ENCODE measurements at regions not wholly inside any gene's neighbourhood (a gene's known extent, or its start where the extent isn't known, plus 50 kb on each side); places are given as distances from the start of the nearest gene placed in this dataset.

DNA sequence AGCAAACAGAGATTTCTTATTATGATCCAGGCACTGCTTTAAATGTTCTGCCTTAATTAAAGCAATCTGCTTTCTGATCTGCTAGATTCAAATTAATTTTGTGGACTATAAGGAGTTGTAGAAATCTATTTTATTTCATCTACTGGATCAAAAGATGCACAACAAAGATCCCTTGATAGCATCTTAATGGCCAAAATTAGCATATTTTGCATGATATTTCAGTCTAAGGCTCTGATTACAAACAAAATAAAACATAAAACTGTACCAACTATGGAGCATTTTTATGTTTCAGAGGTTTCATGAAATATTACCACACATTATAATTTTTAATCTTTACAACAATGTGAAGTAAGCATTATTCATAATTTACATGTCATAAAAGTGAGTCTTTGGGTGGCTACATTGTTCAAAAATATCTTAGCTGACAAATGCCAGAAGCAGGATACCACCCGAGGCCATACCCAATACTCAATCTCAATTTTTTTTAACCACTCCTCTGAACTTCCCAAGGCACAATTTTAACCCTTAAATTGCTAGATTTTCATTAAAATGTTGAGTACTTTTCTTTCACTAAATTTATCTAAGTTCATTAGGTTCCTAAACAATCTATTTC, 929.5 kb downstream of the KCNA4 start:
- no peak for TF ChIP-seq EZH2 (IDR thresholded peaks at IDR 0.05; ENCODE audit: borderline replicate concordance, low read depth, low read length, severe bottlenecking)
- TF ChIP-seq, protein P1, sequence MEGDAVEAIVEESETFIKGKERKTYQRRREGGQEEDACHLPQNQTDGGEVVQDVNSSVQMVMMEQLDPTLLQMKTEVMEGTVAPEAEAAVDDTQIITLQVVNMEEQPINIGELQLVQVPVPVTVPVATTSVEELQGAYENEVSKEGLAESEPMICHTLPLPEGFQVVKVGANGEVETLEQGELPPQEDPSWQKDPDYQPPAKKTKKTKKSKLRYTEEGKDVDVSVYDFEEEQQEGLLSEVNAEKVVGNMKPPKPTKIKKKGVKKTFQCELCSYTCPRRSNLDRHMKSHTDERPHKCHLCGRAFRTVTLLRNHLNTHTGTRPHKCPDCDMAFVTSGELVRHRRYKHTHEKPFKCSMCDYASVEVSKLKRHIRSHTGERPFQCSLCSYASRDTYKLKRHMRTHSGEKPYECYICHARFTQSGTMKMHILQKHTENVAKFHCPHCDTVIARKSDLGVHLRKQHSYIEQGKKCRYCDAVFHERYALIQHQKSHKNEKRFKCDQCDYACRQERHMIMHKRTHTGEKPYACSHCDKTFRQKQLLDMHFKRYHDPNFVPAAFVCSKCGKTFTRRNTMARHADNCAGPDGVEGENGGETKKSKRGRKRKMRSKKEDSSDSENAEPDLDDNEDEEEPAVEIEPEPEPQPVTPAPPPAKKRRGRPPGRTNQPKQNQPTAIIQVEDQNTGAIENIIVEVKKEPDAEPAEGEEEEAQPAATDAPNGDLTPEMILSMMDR (IDR thresholded peaks at IDR 0.05; ENCODE audit: borderline replicate concordance, extremely low read depth, low read length, poor library complexity, severe bottlenecking) = no peak

Measured in DND-41 (cell line).